CD14-positive monocyte (primary cell): ENCODE measurements at regions not wholly inside any gene's neighbourhood (a gene's known extent, or its start where the extent isn't known, plus 50 kb on each side); places are given as distances from the start of the nearest gene placed in this dataset.

Source experiments
- DNase-seq, 3 donors: peaks; one replicate each; pipeline ENCODE4 v3.0.0-alpha.2; 2011 to 2022
- H2AFZ ChIP-seq: 2 replicates; pipeline ENCODE4 v1.6.0; 2012; ENCODE audit warnings: mild to moderate bottlenecking, low read depth, low read length, inconsistent platforms; ENCODE audit not compliant: insufficient read depth, poor library complexity, severe bottlenecking
- H3K27ac ChIP-seq, 2 donors: 1 replicate in 1 of 2; 2 replicates in 1 of 2; pipeline ENCODE4 v1.5.1; 2012 to 2013; ENCODE audit warnings: low read length in 2 of 2, control low read depth in 1 of 2, inconsistent platforms in 1 of 2, low read depth in 1 of 2, mild to moderate bottlenecking in 1 of 2
- H3K27me3 ChIP-seq, 2 donors: one replicate each; pipeline versions ENCODE4 v1.6.0 to v1.6.1; 2011 to 2013; ENCODE audit warnings: low read length in 2 of 2; ENCODE audit not compliant: control insufficient read depth in 2 of 2, insufficient read depth in 2 of 2
- H3K36me3 ChIP-seq, 2 donors: replicated peaks in 1 of 2; 1 replicate in 1 of 2; 2 replicates in 1 of 2; pipeline versions ENCODE4 v1.5.1 to v1.6.1; 2012 to 2013; ENCODE audit warnings: low read length in 2 of 2, control low read depth in 1 of 2, inconsistent platforms in 1 of 2, mild to moderate bottlenecking in 1 of 2; ENCODE audit not compliant: insufficient read depth in 2 of 2, control insufficient read depth in 1 of 2
- H3K4me1 ChIP-seq, 2 donors: 1 replicate in 1 of 2; 2 replicates in 1 of 2; pipeline versions ENCODE4 v1.5.1 to v1.6.1; 2012 to 2013; ENCODE audit warnings: low read length in 2 of 2, control low read depth in 1 of 2, inconsistent platforms in 1 of 2, mild to moderate bottlenecking in 1 of 2, moderate library complexity in 1 of 2; ENCODE audit not compliant: insufficient read depth in 2 of 2, control insufficient read depth in 1 of 2
- H3K4me2 ChIP-seq: replicated peaks from 2 replicates; pipeline ENCODE3; 2012; ENCODE audit warnings: low read length, moderate library complexity, mild to moderate bottlenecking; ENCODE audit not compliant: poor library complexity, severe bottlenecking; ENCODE audit errors: extremely low read depth
- H3K4me3 ChIP-seq, 3 experiments: fragments of 200-600 bp in 1 of 3; sonication (generic) in 1 of 3; replicated peaks in 1 of 3; 1 replicate in 2 of 3; 2 replicates in 1 of 3; pipeline ENCODE4 v1.5.1; 2011 to 2013; ENCODE audit warnings: low read length in 3 of 3, mild to moderate bottlenecking in 3 of 3, control low read depth in 2 of 3, low read depth in 2 of 3, inconsistent platforms in 1 of 3, moderate library complexity in 1 of 3
- H3K79me2 ChIP-seq: 2 replicates; pipeline ENCODE4 v1.6.0; 2012; ENCODE audit warnings: mild to moderate bottlenecking, control low read depth, inconsistent platforms, low read length, moderate library complexity; ENCODE audit not compliant: insufficient read depth
- H3K9ac ChIP-seq: 2 replicates; pipeline ENCODE4 v1.6.0; 2017; ENCODE audit warnings: low read length, mild to moderate bottlenecking; ENCODE audit not compliant: insufficient read depth, poor library complexity, severe bottlenecking
- H3K9me3 ChIP-seq, 2 donors: replicated peaks in 1 of 2; 1 replicate in 1 of 2; 2 replicates in 1 of 2; pipeline versions ENCODE4 v1.5.1 to v1.6.1; 2012 to 2013; ENCODE audit warnings: low read length in 2 of 2, control low read depth in 1 of 2; ENCODE audit not compliant: control insufficient read depth in 1 of 2, insufficient read depth in 1 of 2
- H4K20me1 ChIP-seq: 2 replicates; pipeline ENCODE4 v1.6.0; 2012; ENCODE audit warnings: mild to moderate bottlenecking, low read length, control low read depth, moderate library complexity; ENCODE audit not compliant: insufficient read depth
- H3K27ac Mint-ChIP-seq, 7 donors: one replicate each; pipeline ENCODE4 v1.8.0; 2020; ENCODE audit warnings: mild to moderate bottlenecking in 7 of 7, mixed read lengths in 7 of 7, moderate library complexity in 6 of 7, inconsistent platforms in 2 of 7
- H3K27me3 Mint-ChIP-seq, 3 donors: one replicate each; pipeline ENCODE4 v1.8.0; 2021 to 2022; ENCODE audit warnings: low read depth in 3 of 3, mild to moderate bottlenecking in 3 of 3, mixed read lengths in 3 of 3, moderate library complexity in 3 of 3, inconsistent platforms in 1 of 3
- H3K36me3 Mint-ChIP-seq, 2 donors: one replicate each; pipeline ENCODE4 v1.8.0; 2020; ENCODE audit warnings: mixed read lengths in 2 of 2, inconsistent platforms in 1 of 2, mild to moderate bottlenecking in 1 of 2
- H3K4me1 Mint-ChIP-seq: one replicate; pipeline ENCODE4 v1.8.0; 2020; ENCODE audit warnings: mild to moderate bottlenecking, mixed read lengths
- H3K4me3 Mint-ChIP-seq, 2 donors: one replicate each; pipeline ENCODE4 v1.8.0; 2020; ENCODE audit warnings: mild to moderate bottlenecking in 2 of 2, mixed read lengths in 2 of 2, moderate library complexity in 1 of 2
- H3K9me3 Mint-ChIP-seq, 7 donors: one replicate each; pipeline ENCODE4 v1.8.0; 2020 to 2022; ENCODE audit warnings: mixed read lengths in 7 of 7, mild to moderate bottlenecking in 6 of 7, moderate library complexity in 6 of 7, inconsistent platforms in 2 of 7
- WGBS: methylation state at CpG from one replicate; pipeline ENCODE4 v1.1.5; 2013; ENCODE audit warnings: missing lambda C conversion rate; ENCODE audit not compliant: insufficient coverage; 5-methylcytosine and 5-hydroxymethylcytosine counted together
- intact Hi-C, 2 donors: fragments of 100-400 bp; cut with micrococcal nuclease; formaldehyde crosslinking; loops; one replicate each; pipeline versions ENCODE4 v1.15.0 to v1.15.1; 2023
- TF ChIP-seq, protein P1 (sequence below): fragments of 200-600 bp; IDR thresholded peaks from one replicate; pipeline ENCODE4 v1.8.0; 2022; ENCODE audit warnings: antibody characterized with exemption, mild to moderate bottlenecking

DNA sequence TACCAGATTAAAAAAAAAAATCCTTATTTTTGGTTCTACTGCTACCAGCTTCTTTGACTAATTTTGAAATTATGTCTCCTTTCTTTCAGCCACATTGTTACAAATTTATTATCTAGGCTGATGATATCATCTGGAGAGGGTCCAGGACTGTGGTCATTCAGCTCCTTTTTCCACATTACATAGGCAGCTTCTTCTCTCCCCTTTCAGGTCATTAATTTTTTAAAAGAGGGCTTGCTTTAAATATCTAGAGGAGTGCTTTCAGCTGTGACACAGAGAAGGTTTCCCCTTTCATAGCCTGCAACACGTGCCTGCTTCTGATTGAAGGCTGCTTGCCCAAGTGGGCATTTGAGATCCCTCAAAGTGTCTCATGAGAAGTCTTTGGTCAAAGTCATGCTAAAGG lies 155.7 kb upstream of the PAPPA start:
- Histone ChIP-seq H3K36me3 (no peaks in the 10 kb centered on the region), H3K4me3 (no peak overlapping the region), H3K27ac (no peak overlapping the region), H2AFZ (no peak overlapping the region), H3K9ac (no peak overlapping the region), H3K4me2 (no peak overlapping the region), H4K20me1 (no peaks in the 10 kb centered on the region), H3K4me1 (no peaks in the 10 kb centered on the region), H3K9me3 (no peaks in the 10 kb centered on the region), H3K27me3 (no peaks in the 10 kb centered on the region), H3K79me2 (no peaks in the 10 kb centered on the region)
- H3K27me3 Mint-ChIP-seq = peaks cover 0 to 2% (median 0%) of the 10 kb centered on the region in 3 donors
- no peak for DNase-seq
- H3K9me3 Mint-ChIP-seq = peaks cover 0 to 4% (median 0%) of the 10 kb centered on the region in 7 donors
- TF ChIP-seq, protein P1, sequence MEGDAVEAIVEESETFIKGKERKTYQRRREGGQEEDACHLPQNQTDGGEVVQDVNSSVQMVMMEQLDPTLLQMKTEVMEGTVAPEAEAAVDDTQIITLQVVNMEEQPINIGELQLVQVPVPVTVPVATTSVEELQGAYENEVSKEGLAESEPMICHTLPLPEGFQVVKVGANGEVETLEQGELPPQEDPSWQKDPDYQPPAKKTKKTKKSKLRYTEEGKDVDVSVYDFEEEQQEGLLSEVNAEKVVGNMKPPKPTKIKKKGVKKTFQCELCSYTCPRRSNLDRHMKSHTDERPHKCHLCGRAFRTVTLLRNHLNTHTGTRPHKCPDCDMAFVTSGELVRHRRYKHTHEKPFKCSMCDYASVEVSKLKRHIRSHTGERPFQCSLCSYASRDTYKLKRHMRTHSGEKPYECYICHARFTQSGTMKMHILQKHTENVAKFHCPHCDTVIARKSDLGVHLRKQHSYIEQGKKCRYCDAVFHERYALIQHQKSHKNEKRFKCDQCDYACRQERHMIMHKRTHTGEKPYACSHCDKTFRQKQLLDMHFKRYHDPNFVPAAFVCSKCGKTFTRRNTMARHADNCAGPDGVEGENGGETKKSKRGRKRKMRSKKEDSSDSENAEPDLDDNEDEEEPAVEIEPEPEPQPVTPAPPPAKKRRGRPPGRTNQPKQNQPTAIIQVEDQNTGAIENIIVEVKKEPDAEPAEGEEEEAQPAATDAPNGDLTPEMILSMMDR = no peak
- no peaks in the 10 kb centered on the region for H3K36me3 Mint-ChIP-seq
- intact Hi-C loops = no loop called here
- WGBS = 80% methylated on average over 1 of the region's 1 CpG
- no peak overlapping the region for H3K27ac Mint-ChIP-seq
- no peak overlapping the region for H3K4me3 Mint-ChIP-seq
- no peaks in the 10 kb centered on the region for H3K4me1 Mint-ChIP-seq

DNA sequence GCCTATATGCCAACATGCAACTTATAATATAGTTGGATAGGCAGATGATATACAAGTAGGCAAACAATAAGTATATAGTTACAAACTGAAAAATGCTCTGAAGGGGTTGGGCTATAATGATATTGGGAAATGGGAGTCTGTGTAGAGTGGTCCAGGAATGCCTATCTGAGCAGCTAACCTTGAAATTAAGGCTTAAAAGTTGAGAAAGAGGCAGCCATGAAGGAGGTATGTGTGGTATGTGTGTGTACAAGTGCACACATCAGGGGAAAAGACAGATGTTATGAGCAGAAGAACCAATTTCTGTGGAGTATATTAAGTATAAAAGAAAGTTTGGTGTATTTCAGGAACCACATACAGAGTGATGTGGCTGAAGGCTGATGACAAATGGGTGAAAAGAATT lies 154.9 kb upstream of the PAPPA start:
- Mint-ChIP-seq H3K4me1 (no peaks in the 10 kb centered on the region), H3K27ac (no peak overlapping the region), H3K9me3 (peaks cover 0 to 4% (median 0%) of the 10 kb centered on the region in 7 donors), H3K27me3 (peaks cover 0 to 2% (median 0%) of the 10 kb centered on the region in 3 donors), H3K36me3 (no peaks in the 10 kb centered on the region), H3K4me3 (no peak overlapping the region)
- H3K79me2 ChIP-seq = no peaks in the 10 kb centered on the region
- no peak overlapping the region for H3K9ac ChIP-seq
- DNase-seq = no peak
- H3K27ac ChIP-seq = no peak overlapping the region
- no peaks in the 10 kb centered on the region for H3K36me3 ChIP-seq
- H3K4me3 ChIP-seq = no peak overlapping the region
- H4K20me1 ChIP-seq = no peaks in the 10 kb centered on the region
- TF ChIP-seq, protein P1 = no peak
- no peak overlapping the region for H3K4me2 ChIP-seq
- H3K27me3 ChIP-seq = no peaks in the 10 kb centered on the region
- H3K4me1 ChIP-seq = no peaks in the 10 kb centered on the region
- no peak overlapping the region for H2AFZ ChIP-seq
- intact Hi-C loops = no loop called here
- H3K9me3 ChIP-seq = no peaks in the 10 kb centered on the region
